ENCODE measurements at regions not wholly inside any gene's neighbourhood (a gene's known extent, or its start where the extent isn't known, plus 50 kb on each side); places are given as distances from the start of the nearest gene placed in this dataset.

DNA sequence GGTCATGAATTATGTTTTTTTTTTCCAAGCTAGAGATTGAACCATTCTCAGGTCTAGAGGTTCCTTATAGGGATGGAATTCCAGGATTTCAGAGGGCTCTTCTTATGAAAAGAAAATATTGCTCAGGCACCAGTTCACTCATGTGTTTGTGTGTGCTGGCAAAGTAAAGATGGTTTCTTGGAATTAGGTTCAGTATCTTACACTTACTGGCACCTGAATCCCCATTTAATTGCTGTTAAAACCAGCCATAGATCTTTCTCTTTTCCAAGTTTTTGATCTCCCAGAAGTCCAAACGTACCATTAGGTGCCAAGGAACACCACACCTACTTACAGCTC, 508.4 kb downstream of the CDH26 start:
- ChIA-PET CTCF (no interaction called here), POLR2A (no interaction called here)
- no peak for DNase-seq

DNA sequence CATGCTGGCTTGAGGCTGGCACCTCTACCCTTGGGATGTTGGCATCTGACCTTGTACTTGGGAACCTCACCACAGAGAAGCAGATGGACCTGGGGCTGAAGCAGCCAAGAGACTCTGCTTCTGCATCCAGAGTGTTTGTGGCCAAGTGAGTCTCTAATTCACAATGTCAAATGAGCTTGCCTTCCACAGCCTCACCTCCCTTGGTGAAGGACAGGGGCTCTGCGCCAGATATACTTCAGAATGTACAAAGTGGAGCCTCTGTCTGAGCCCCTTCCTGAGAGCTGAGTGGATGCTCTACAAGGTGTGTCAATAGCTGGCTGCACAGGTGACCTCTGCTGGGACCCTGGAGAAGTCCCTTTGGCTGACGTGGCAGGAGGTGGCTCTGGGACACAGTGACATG, 508.9 kb downstream of the CDH26 start:
- Histone ChIP-seq H3K4me1 (ENCODE audit: control extremely low read depth in 1 of 4, control insufficient read depth in 4 of 4, insufficient read depth in 4 of 4, low read length in 3 of 4) (no peaks in the 10 kb centered on the region), H3K27ac (ENCODE audit: insufficient read depth in 1 of 2, low read depth in 1 of 2, low read length in 2 of 2, poor library complexity in 1 of 2, severe bottlenecking in 2 of 2) (no peak overlapping the region), H3K36me3 (ENCODE audit: control insufficient read depth in 4 of 4, insufficient read depth in 4 of 4, low read length in 3 of 4) (no peaks in the 10 kb centered on the region), H3K9me3 (ENCODE audit: control extremely low read depth in 1 of 5, control insufficient read depth in 4 of 5, insufficient read depth in 2 of 5, low read depth in 1 of 5, low read length in 4 of 5) (peaks cover 0 to 5% (median 0%) of the 10 kb centered on the region in 5 experiments), H3K4me3 (ENCODE audit: control insufficient read depth in 1 of 7, extremely low read depth in 1 of 7, insufficient read depth in 4 of 7, low read depth in 2 of 7, low read length in 6 of 7) (no peak overlapping the region), H3K27me3 (replicated peaks in 2 of 5; ENCODE audit: control insufficient read depth in 4 of 5, insufficient read depth in 5 of 5, low read length in 4 of 5) (peaks cover 0 to 40% (median 14%) of the 10 kb centered on the region in 5 experiments)
- ChIA-PET POLR2A (no interaction called here), CTCF (no interaction called here)
- DNase-seq = no peak
- 92% methylated on average over 2 of the region's 2 CpGs for WGBS (ENCODE audit: insufficient coverage)

More for the DNA sequence above, 508.4 kb downstream of the CDH26 start:
- no peak overlapping the region for H3K27ac ChIP-seq (ENCODE audit: insufficient read depth in 1 of 2, low read depth in 1 of 2, low read length in 2 of 2, poor library complexity in 1 of 2, severe bottlenecking in 2 of 2)
- H3K4me3 ChIP-seq (ENCODE audit: control insufficient read depth in 1 of 7, extremely low read depth in 1 of 7, insufficient read depth in 4 of 7, low read depth in 2 of 7, low read length in 6 of 7) = no peak overlapping the region
- no peaks in the 10 kb centered on the region for H3K4me1 ChIP-seq (ENCODE audit: control extremely low read depth in 1 of 4, control insufficient read depth in 4 of 4, insufficient read depth in 4 of 4, low read length in 3 of 4)
- WGBS (ENCODE audit: insufficient coverage) = no CpG with 5 or more reads among the region's 1 CpG
- H3K36me3 ChIP-seq (ENCODE audit: control insufficient read depth in 4 of 4, insufficient read depth in 4 of 4, low read length in 3 of 4) = no peaks in the 10 kb centered on the region
- peaks cover 0 to 8% (median 0%) of the 10 kb centered on the region in 5 experiments for H3K9me3 ChIP-seq (ENCODE audit: control extremely low read depth in 1 of 5, control insufficient read depth in 4 of 5, insufficient read depth in 2 of 5, low read depth in 1 of 5, low read length in 4 of 5)
- H3K27me3 ChIP-seq (replicated peaks in 2 of 5; ENCODE audit: control insufficient read depth in 4 of 5, insufficient read depth in 5 of 5, low read length in 4 of 5) = peaks cover 0 to 38% (median 15%) of the 10 kb centered on the region in 5 experiments

DNA sequence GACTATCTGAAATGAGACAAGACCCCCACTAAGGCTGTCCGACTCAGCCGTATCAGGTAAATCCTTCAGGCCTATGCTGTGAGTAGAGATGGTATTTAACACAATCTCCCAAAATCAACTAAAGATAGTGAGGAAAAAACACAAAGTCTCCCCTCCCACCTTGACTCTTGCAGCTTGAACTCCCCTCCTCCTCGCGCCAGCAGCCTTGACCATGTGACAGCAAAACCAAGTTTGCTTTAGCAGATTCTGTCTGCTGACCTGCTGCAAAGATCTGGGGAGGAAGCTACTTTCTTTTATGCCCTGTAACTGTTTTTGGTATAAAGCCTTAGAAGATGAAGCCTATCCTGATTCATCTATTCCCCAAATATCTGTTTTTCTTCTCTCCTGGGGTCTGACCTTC, 509.5 kb downstream of the CDH26 start:
- ChIA-PET POLR2A (no interaction called here), CTCF (no interaction called here)
- Histone ChIP-seq H3K27me3 (replicated peaks in 2 of 5; ENCODE audit: control insufficient read depth in 4 of 5, insufficient read depth in 5 of 5, low read length in 4 of 5) (peaks cover 0 to 45% (median 11%) of the 10 kb centered on the region in 5 experiments), H3K4me1 (ENCODE audit: control extremely low read depth in 1 of 4, control insufficient read depth in 4 of 4, insufficient read depth in 4 of 4, low read length in 3 of 4) (no peaks in the 10 kb centered on the region), H3K36me3 (ENCODE audit: control insufficient read depth in 4 of 4, insufficient read depth in 4 of 4, low read length in 3 of 4) (no peaks in the 10 kb centered on the region), H3K4me3 (ENCODE audit: control insufficient read depth in 1 of 7, extremely low read depth in 1 of 7, insufficient read depth in 4 of 7, low read depth in 2 of 7, low read length in 6 of 7) (no peak overlapping the region), H3K27ac (ENCODE audit: insufficient read depth in 1 of 2, low read depth in 1 of 2, low read length in 2 of 2, poor library complexity in 1 of 2, severe bottlenecking in 2 of 2) (no peak overlapping the region), H3K9me3 (ENCODE audit: control extremely low read depth in 1 of 5, control insufficient read depth in 4 of 5, insufficient read depth in 2 of 5, low read depth in 1 of 5, low read length in 4 of 5) (no peaks in the 10 kb centered on the region)
- DNase-seq = no peak
- no CpG with 5 or more reads among the region's 4 CpGs for WGBS (ENCODE audit: insufficient coverage)

DNA sequence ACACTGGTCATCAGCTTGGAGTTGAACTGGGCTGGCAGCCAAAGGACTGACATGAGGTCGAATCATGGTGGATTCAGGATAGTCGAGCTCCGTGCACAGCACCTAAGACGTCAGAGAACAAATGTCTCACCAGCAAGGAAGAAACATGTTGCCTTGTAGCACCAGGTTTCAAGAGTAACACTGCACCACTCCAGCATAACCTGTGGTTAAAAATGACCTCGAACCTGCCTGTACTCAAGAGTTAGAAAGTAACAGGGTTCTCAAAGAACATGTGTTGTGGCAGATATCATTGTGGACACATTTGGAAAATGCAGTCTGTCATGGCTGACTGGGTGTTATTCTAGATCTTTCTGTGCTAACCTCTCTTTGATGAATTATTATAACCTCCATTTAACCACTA, 511.6 kb downstream of the CDH26 start:
- 88% methylated on average over 5 of the region's 5 CpGs for WGBS (ENCODE audit: insufficient coverage)
- H3K4me1 ChIP-seq (ENCODE audit: control extremely low read depth in 1 of 4, control insufficient read depth in 4 of 4, insufficient read depth in 4 of 4, low read length in 3 of 4) = no peaks in the 10 kb centered on the region

DNA sequence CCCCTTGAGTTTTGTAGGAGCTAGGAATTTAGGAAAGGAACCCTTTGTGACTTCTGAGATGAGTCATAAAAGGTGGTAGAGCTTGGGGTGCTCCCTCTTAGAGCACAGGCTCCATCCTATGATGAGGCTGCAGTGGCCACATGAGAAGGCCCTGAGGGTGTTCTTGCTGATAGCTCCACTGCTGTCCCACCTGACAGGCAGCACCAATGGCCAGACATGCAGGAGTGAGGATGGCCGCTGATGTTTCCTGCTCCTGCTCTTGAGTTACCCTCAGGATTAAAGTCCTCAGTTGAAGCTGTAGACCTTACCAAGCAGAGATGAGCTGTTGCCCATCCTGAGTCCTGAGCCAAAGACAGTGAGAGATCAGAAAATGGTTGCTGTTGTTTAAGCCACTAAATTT, 512.1 kb downstream of the CDH26 start:
- 100% methylated on average over 1 of the region's 1 CpG for WGBS (ENCODE audit: insufficient coverage)
- POLR2A ChIA-PET = no interaction called here

More for the DNA sequence above, 511.6 kb downstream of the CDH26 start:
- Histone ChIP-seq H3K4me3 (ENCODE audit: control insufficient read depth in 1 of 7, extremely low read depth in 1 of 7, insufficient read depth in 4 of 7, low read depth in 2 of 7, low read length in 6 of 7) (no peak overlapping the region), H3K9me3 (ENCODE audit: control extremely low read depth in 1 of 5, control insufficient read depth in 4 of 5, insufficient read depth in 2 of 5, low read depth in 1 of 5, low read length in 4 of 5) (no peaks in the 10 kb centered on the region), H3K27me3 (replicated peaks in 2 of 5; ENCODE audit: control insufficient read depth in 4 of 5, insufficient read depth in 5 of 5, low read length in 4 of 5) (peaks cover 0 to 46% (median 15%) of the 10 kb centered on the region in 5 experiments), H3K27ac (ENCODE audit: insufficient read depth in 1 of 2, low read depth in 1 of 2, low read length in 2 of 2, poor library complexity in 1 of 2, severe bottlenecking in 2 of 2) (no peak overlapping the region), H3K36me3 (ENCODE audit: control insufficient read depth in 4 of 4, insufficient read depth in 4 of 4, low read length in 3 of 4) (no peaks in the 10 kb centered on the region)
- ChIA-PET CTCF (interaction anchor here (1.2 kb wide), 1 partner anchor 10 kb away, joined by 3 read pairs; no protein-coding TSS in a partner anchor), POLR2A (no interaction called here)
- peak in 1 of 3 donors; percentile 16 for DNase-seq

DNA sequence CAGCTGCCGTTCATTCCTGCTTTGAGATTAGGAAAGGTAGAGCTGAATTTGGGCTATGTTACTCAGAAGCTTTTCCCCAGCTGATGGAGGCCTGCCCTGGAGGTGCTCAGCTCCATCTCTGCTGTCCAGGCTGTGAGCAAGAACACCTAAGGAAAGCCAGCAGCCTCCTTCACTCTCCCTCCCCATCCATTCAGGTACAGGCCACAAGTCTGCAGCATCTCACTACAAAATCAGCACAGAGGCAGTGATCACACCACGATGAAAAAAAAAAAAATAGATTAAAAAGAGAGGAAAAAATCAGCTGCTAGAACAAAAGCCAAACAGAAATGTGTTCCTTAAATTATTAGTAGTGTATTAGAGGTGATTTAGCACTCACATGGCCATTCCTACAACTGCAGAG, 515.0 kb downstream of the CDH26 start:
- no peak for DNase-seq
- Histone ChIP-seq H3K4me1 (ENCODE audit: control extremely low read depth in 1 of 4, control insufficient read depth in 4 of 4, insufficient read depth in 4 of 4, low read length in 3 of 4) (peaks cover 0 to 4% (median 0%) of the 10 kb centered on the region in 4 experiments), H3K27me3 (replicated peaks in 2 of 5; ENCODE audit: control insufficient read depth in 4 of 5, insufficient read depth in 5 of 5, low read length in 4 of 5) (peaks cover 0 to 52% (median 12%) of the 10 kb centered on the region in 5 experiments), H3K9me3 (ENCODE audit: control extremely low read depth in 1 of 5, control insufficient read depth in 4 of 5, insufficient read depth in 2 of 5, low read depth in 1 of 5, low read length in 4 of 5) (no peaks in the 10 kb centered on the region), H3K36me3 (ENCODE audit: control insufficient read depth in 4 of 4, insufficient read depth in 4 of 4, low read length in 3 of 4) (no peaks in the 10 kb centered on the region), H3K27ac (ENCODE audit: insufficient read depth in 1 of 2, low read depth in 1 of 2, low read length in 2 of 2, poor library complexity in 1 of 2, severe bottlenecking in 2 of 2) (no peak overlapping the region), H3K4me3 (ENCODE audit: control insufficient read depth in 1 of 7, extremely low read depth in 1 of 7, insufficient read depth in 4 of 7, low read depth in 2 of 7, low read length in 6 of 7) (no peak overlapping the region)
- ChIA-PET POLR2A (interaction anchor here (0.7 kb wide), 1 partner anchor 1934 kb away, joined by 3 read pairs; the partner anchor contains the start of gene CABLES2), CTCF (interaction anchor here (1.1 kb wide), 1 partner anchor 24 kb away, joined by 3 read pairs; no protein-coding TSS in a partner anchor)
- 100% methylated on average over 1 of the region's 2 CpGs for WGBS (ENCODE audit: insufficient coverage)

More for the DNA sequence above, 512.1 kb downstream of the CDH26 start:
- Histone ChIP-seq H3K36me3 (ENCODE audit: control insufficient read depth in 4 of 4, insufficient read depth in 4 of 4, low read length in 3 of 4) (no peaks in the 10 kb centered on the region), H3K27ac (ENCODE audit: insufficient read depth in 1 of 2, low read depth in 1 of 2, low read length in 2 of 2, poor library complexity in 1 of 2, severe bottlenecking in 2 of 2) (no peak overlapping the region), H3K27me3 (replicated peaks in 2 of 5; ENCODE audit: control insufficient read depth in 4 of 5, insufficient read depth in 5 of 5, low read length in 4 of 5) (peaks cover 0 to 50% (median 11%) of the 10 kb centered on the region in 5 experiments), H3K4me3 (ENCODE audit: control insufficient read depth in 1 of 7, extremely low read depth in 1 of 7, insufficient read depth in 4 of 7, low read depth in 2 of 7, low read length in 6 of 7) (no peak overlapping the region), H3K9me3 (ENCODE audit: control extremely low read depth in 1 of 5, control insufficient read depth in 4 of 5, insufficient read depth in 2 of 5, low read depth in 1 of 5, low read length in 4 of 5) (no peaks in the 10 kb centered on the region), H3K4me1 (ENCODE audit: control extremely low read depth in 1 of 4, control insufficient read depth in 4 of 4, insufficient read depth in 4 of 4, low read length in 3 of 4) (no peaks in the 10 kb centered on the region)
- CTCF ChIA-PET = interaction anchor here (1.2 kb wide), 1 partner anchor 9 kb away, joined by 3 read pairs; no protein-coding TSS in a partner anchor
- DNase-seq = no peak

DNA sequence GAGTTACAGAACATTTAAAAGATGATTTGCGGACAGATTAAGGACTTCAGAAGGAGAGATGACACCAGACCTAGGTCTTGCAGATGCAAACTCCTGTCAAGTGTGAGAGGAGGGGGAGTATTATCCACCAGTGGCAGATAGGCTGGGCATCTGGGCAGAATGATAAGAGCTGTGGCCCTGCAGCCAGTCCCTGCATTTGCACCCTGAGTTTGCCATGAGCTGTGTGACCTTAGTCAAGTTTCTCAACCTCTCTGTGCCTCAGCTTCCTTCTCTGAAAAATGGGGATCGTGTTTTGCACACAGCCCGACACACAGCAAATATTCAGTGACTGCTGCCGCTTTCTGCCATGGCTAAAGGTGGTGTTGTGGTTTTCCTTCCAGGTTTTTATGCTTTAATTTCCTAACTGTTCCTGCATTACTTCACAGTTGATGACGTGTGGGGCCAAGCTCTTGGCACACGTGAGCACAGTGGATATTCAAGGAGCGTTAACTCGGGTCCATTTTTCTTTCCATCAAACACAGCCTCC, 516.2 kb downstream of the CDH26 start:
- H3K4me1 ChIP-seq (ENCODE audit: control extremely low read depth in 1 of 4, control insufficient read depth in 4 of 4, insufficient read depth in 4 of 4, low read length in 3 of 4) = peaks cover 0 to 4% (median 0%) of the 10 kb centered on the region in 4 experiments
- 88% methylated on average over 8 of the region's 8 CpGs for WGBS (ENCODE audit: insufficient coverage)
- no peak overlapping the region for H3K27ac ChIP-seq (ENCODE audit: insufficient read depth in 1 of 2, low read depth in 1 of 2, low read length in 2 of 2, poor library complexity in 1 of 2, severe bottlenecking in 2 of 2)
- POLR2A ChIA-PET = no interaction called here
- no peak overlapping the region for H3K4me3 ChIP-seq (ENCODE audit: control insufficient read depth in 1 of 7, extremely low read depth in 1 of 7, insufficient read depth in 4 of 7, low read depth in 2 of 7, low read length in 6 of 7)
- DNase-seq = no peak
- no peaks in the 10 kb centered on the region for H3K36me3 ChIP-seq (ENCODE audit: control insufficient read depth in 4 of 4, insufficient read depth in 4 of 4, low read length in 3 of 4)
- CTCF ChIA-PET = no interaction called here
- H3K27me3 ChIP-seq (replicated peaks in 2 of 5; ENCODE audit: control insufficient read depth in 4 of 5, insufficient read depth in 5 of 5, low read length in 4 of 5) = peaks cover 0 to 59% (median 12%) of the 10 kb centered on the region in 5 experiments
- no peaks in the 10 kb centered on the region for H3K9me3 ChIP-seq (ENCODE audit: control extremely low read depth in 1 of 5, control insufficient read depth in 4 of 5, insufficient read depth in 2 of 5, low read depth in 1 of 5, low read length in 4 of 5)

Data from common myeloid progenitor, CD34-positive (primary cell).